ENCODE measurements at regions not wholly inside any gene's neighbourhood (a gene's known extent, or its start where the extent isn't known, plus 50 kb on each side); places are given as distances from the start of the nearest gene placed in this dataset.

GRCh38 chr7:34354899-34355298 is 303.1 kb upstream of the NPSR1 start:
- no peak for TF ChIP-seq CTCF (IDR thresholded peaks at IDR 0.05)

- TF ChIP-seq CTCF (IDR thresholded peaks at IDR 0.05) = no peak
Measured at GRCh38 chr7:34357068-34357467, 300.9 kb upstream of the NPSR1 start.

GRCh38 chr7:34357946-34358345 is 300.1 kb upstream of the NPSR1 start:
- no peak for TF ChIP-seq CTCF (IDR thresholded peaks at IDR 0.05)

- TF ChIP-seq CTCF (IDR thresholded peaks at IDR 0.05) = no peak
Measured at GRCh38 chr7:34361663-34362250, 296.3 kb upstream of the NPSR1 start.

- TF ChIP-seq CTCF (IDR thresholded peaks at IDR 0.05) = no peak
Measured at GRCh38 chr7:34362621-34363020, 295.4 kb upstream of the NPSR1 start.

GRCh38 chr7:34364130-34364529 is 293.9 kb upstream of the NPSR1 start:
- no peak for TF ChIP-seq CTCF (IDR thresholded peaks at IDR 0.05)

- TF ChIP-seq CTCF (IDR thresholded peaks at IDR 0.05) = no peak
Measured at GRCh38 chr7:34365011-34365410, 293.0 kb upstream of the NPSR1 start.

- no peak for TF ChIP-seq CTCF (IDR thresholded peaks at IDR 0.05)
Measured at GRCh38 chr7:34365611-34366010, 292.4 kb upstream of the NPSR1 start.
